B cell (primary cell): ENCODE measurements at regions not wholly inside any gene's neighbourhood (a gene's known extent, or its start where the extent isn't known, plus 50 kb on each side); places are given as distances from the start of the nearest gene placed in this dataset.

Experiments
- ATAC-seq: fragments of 200-7000 bp; cut with Tn5 transposase; one replicate; pipeline ENCODE4 v1.10.0; 2021; ENCODE audit warnings: low read depth, mild to moderate bottlenecking, moderate number of reproducible peaks, moderate library complexity
- CTCF ChIA-PET: fragments of 350-600 bp; sonication (Branson Sonifier 250); formaldehyde crosslinking; loops from one replicate; lab custom pipeline; 2021; ENCODE audit warnings: antibody characterized with exemption, inconsistent platforms; lab: Charles Lee
- POLR2A ChIA-PET: fragments of 350-600 bp; sonication (Branson Sonifier 250); formaldehyde crosslinking; loops from one replicate; lab custom pipeline; 2021; ENCODE audit warnings: antibody characterized with exemption; lab: Charles Lee
- DNase-seq: peaks from one replicate; pipeline ENCODE4 v3.0.0; 2013
- H2AFZ ChIP-seq: 2 replicates; pipeline ENCODE4 v1.6.1; 2012; ENCODE audit warnings: mild to moderate bottlenecking, low read depth, low read length; ENCODE audit not compliant: insufficient read depth, poor library complexity, severe bottlenecking
- H3K27ac ChIP-seq, 2 donors: 1 replicate in 1 of 2; 2 replicates in 1 of 2; pipeline ENCODE4 v1.5.1; 2012 to 2013; ENCODE audit warnings: low read length in 2 of 2, mild to moderate bottlenecking in 2 of 2, moderate library complexity in 1 of 2
- H3K27me3 ChIP-seq, 4 experiments: fragments of 200-600 bp in 1 of 4; sonication (generic) in 1 of 4; replicated peaks in 1 of 4; 1 replicate in 2 of 4; 2 replicates in 2 of 4; pipeline versions ENCODE4 v1.6.1 to v1.7.0; 2013 to 2016; ENCODE audit warnings: low read length in 3 of 4, mild to moderate bottlenecking in 2 of 4, mixed read lengths in 1 of 4, moderate library complexity in 1 of 4; ENCODE audit not compliant: insufficient read depth in 4 of 4, control insufficient read depth in 3 of 4; ENCODE audit errors: control extremely low read depth in 1 of 4
- H3K36me3 ChIP-seq, 2 experiments: replicated peaks in 1 of 2; 1 replicate in 1 of 2; 2 replicates in 1 of 2; pipeline versions ENCODE4 v1.6.1 to v1.7.1; 2013; ENCODE audit warnings: low read length in 1 of 2; ENCODE audit not compliant: insufficient read depth in 2 of 2, control insufficient read depth in 1 of 2; ENCODE audit errors: control extremely low read depth in 1 of 2, extremely low read depth in 1 of 2
- H3K4me1 ChIP-seq, 2 donors: fragments of 200-600 bp in 1 of 2; sonication (generic) in 1 of 2; 1 replicate in 1 of 2; 2 replicates in 1 of 2; pipeline versions ENCODE4 v1.5.1 to v1.6.1; 2013 to 2017; ENCODE audit warnings: low read length in 2 of 2; ENCODE audit not compliant: control insufficient read depth in 2 of 2, insufficient read depth in 2 of 2
- H3K4me2 ChIP-seq: replicated peaks from 2 replicates; pipeline ENCODE3; 2012; ENCODE audit warnings: mild to moderate bottlenecking, low read depth, low read length; ENCODE audit not compliant: poor library complexity, severe bottlenecking
- H3K4me3 ChIP-seq, 5 experiments: fragments of 200-600 bp in 1 of 5; sonication (generic) in 1 of 5; 1 replicate in 3 of 5; 2 replicates in 2 of 5; pipeline versions ENCODE4 v1.5.1 to v1.7.0; 2011 to 2016; ENCODE audit warnings: low read length in 4 of 5, mild to moderate bottlenecking in 4 of 5, low read depth in 2 of 5, control low read depth in 1 of 5, moderate library complexity in 1 of 5; ENCODE audit not compliant: insufficient read depth in 1 of 5; ENCODE audit errors: control extremely low read depth in 1 of 5, extremely low read depth in 1 of 5
- H3K79me2 ChIP-seq: fragments of 200-600 bp; sonication (generic); one replicate; pipeline ENCODE4 v1.6.0; 2016; ENCODE audit warnings: low read length; ENCODE audit not compliant: control insufficient read depth, insufficient read depth
- H3K9ac ChIP-seq: fragments of 200-600 bp; sonication (generic); 2 replicates; pipeline ENCODE4 v1.6.1; 2017; ENCODE audit warnings: mild to moderate bottlenecking, low read length, moderate library complexity
- H3K9me3 ChIP-seq, 3 donors: one replicate each; pipeline versions ENCODE4 v1.6.1 to v1.7.1; 2013; ENCODE audit warnings: low read length in 2 of 3; ENCODE audit not compliant: control insufficient read depth in 2 of 3, insufficient read depth in 1 of 3; ENCODE audit errors: control extremely low read depth in 1 of 3
- H4K20me1 ChIP-seq: 2 replicates; pipeline ENCODE4 v1.6.0; 2012; ENCODE audit warnings: mild to moderate bottlenecking, low read length; ENCODE audit not compliant: insufficient read depth, control insufficient read depth, poor library complexity, severe bottlenecking
- H3K27ac Mint-ChIP-seq: one replicate; pipeline ENCODE4 v1.8.0; 2021; ENCODE audit warnings: mixed read lengths
- H3K27me3 Mint-ChIP-seq: one replicate; pipeline ENCODE4 v1.8.0; 2021; ENCODE audit warnings: mixed read lengths
- H3K4me1 Mint-ChIP-seq: one replicate; pipeline ENCODE4 v1.8.0; 2021; ENCODE audit warnings: mixed read lengths
- H3K4me3 Mint-ChIP-seq: one replicate; pipeline ENCODE4 v1.8.0; 2021; ENCODE audit warnings: mixed read lengths
- H3K9me3 Mint-ChIP-seq: one replicate; pipeline ENCODE4 v1.8.0; 2022; ENCODE audit warnings: mixed read lengths; ENCODE audit not compliant: insufficient read depth
- EZH2 ChIP-seq: IDR thresholded peaks from 2 replicates; pipeline ENCODE4 v1.6.1; 2012; ENCODE audit warnings: borderline replicate concordance, low read depth, mild to moderate bottlenecking, moderate library complexity, low read length; ENCODE audit not compliant: insufficient read depth, poor library complexity, severe bottlenecking
- WGBS: methylation state at CpG from one replicate; pipeline ENCODE4 v1.1.5; 2013; ENCODE audit warnings: missing lambda C conversion rate; ENCODE audit not compliant: insufficient coverage; 5-methylcytosine and 5-hydroxymethylcytosine counted together
- intact Hi-C: fragments of 100-400 bp; cut with micrococcal nuclease; formaldehyde crosslinking; loops from one replicate; pipeline ENCODE4 v1.10.0; 2022
- TF ChIP-seq, protein P1 (sequence below): fragments of 200-600 bp; IDR thresholded peaks from one replicate; pipeline ENCODE4 v1.8.0; 2022; ENCODE audit warnings: antibody characterized with exemption, mild to moderate bottlenecking

DNA sequence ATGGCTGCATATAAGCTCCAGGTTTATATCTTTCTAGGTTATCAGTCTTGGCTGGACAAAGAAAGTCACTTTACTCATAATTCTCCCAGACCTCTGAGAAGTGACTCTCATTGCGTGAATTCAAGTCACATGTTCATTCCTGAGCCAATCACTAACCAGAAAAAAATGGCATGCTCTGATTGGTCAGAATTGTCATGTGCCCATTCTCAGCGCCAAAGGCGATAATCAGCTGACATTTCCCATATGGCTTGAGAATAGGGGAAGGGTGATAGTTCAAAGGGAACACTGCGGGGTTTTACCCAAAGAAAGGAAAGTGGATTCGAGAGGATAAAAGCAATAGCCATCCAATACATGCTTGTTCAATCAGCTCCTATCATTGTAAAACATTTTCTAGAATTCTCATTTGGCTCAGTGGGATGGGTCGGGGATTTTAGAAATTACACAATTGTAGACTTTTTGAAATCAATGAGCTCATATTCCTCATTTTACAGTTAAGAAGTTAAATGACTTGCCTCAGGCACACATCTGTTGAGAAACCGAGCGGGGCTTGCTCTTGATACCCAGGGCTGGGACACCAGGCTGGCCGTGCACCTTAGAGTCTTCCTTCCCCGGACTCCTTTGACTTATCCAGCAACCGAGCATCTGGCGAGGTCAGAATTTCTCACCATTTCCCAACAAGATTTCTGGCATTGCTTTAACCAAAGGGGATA lies 454.0 kb upstream of the TBX3 start:
- ATAC-seq (no peak), DNase-seq (no peak)
- POLR2A ChIA-PET, result no interaction called here
- no peaks in the 10 kb centered on the region for H4K20me1 ChIP-seq
- TF ChIP-seq, protein P1, sequence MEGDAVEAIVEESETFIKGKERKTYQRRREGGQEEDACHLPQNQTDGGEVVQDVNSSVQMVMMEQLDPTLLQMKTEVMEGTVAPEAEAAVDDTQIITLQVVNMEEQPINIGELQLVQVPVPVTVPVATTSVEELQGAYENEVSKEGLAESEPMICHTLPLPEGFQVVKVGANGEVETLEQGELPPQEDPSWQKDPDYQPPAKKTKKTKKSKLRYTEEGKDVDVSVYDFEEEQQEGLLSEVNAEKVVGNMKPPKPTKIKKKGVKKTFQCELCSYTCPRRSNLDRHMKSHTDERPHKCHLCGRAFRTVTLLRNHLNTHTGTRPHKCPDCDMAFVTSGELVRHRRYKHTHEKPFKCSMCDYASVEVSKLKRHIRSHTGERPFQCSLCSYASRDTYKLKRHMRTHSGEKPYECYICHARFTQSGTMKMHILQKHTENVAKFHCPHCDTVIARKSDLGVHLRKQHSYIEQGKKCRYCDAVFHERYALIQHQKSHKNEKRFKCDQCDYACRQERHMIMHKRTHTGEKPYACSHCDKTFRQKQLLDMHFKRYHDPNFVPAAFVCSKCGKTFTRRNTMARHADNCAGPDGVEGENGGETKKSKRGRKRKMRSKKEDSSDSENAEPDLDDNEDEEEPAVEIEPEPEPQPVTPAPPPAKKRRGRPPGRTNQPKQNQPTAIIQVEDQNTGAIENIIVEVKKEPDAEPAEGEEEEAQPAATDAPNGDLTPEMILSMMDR, result no peak
- no peak for TF ChIP-seq EZH2
- H3K36me3 ChIP-seq, result no peaks in the 10 kb centered on the region
- H3K4me1 ChIP-seq, result no peaks in the 10 kb centered on the region
- no peaks in the 10 kb centered on the region for H3K27me3 ChIP-seq
- CTCF ChIA-PET, result no interaction called here
- H3K27me3 Mint-ChIP-seq, result no peaks in the 10 kb centered on the region
- H2AFZ ChIP-seq, result no peak overlapping the region
- H3K4me3 Mint-ChIP-seq, result no peak overlapping the region
- H3K9me3 ChIP-seq, result peaks cover 0 to 9% (median 0%) of the 10 kb centered on the region in 3 donors
- no peak overlapping the region for H3K27ac ChIP-seq
- intact Hi-C loops, result no loop called here
- H3K79me2 ChIP-seq, result no peaks in the 10 kb centered on the region
- H3K4me2 ChIP-seq, result no peak overlapping the region
- no peak overlapping the region for H3K4me3 ChIP-seq
- no peak overlapping the region for H3K9ac ChIP-seq
- H3K27ac Mint-ChIP-seq, result no peak overlapping the region
- no peaks in the 10 kb centered on the region for H3K4me1 Mint-ChIP-seq
- 92% methylated on average over 9 of the region's 12 CpGs for WGBS
- H3K9me3 Mint-ChIP-seq, result peaks cover 4% of the 10 kb centered on the region

DNA sequence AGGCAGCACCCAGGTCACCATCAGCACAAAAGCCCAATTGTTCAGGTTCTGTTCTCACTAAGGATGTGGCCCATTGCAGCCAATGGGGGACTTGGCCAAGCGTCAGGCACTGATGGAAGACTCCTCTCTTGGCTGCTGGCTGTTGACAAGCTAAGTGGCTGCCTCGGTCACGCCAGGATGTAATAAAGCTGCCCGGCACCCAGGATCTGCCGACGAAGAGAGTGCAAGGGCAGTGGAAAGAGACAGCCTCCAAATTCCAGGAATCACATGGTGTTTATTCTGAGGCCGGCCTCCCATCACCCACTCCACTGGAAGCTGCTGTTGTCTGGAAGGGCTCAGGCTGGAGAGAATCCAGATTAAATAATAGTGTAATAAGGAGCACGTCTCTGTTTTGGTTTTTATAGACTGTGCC lies 451.8 kb upstream of the TBX3 start:
- Mint-ChIP-seq H3K9me3 (peaks cover 4% of the 10 kb centered on the region), H3K27me3 (no peaks in the 10 kb centered on the region), H3K4me3 (no peak overlapping the region), H3K4me1 (no peaks in the 10 kb centered on the region), H3K27ac (no peak overlapping the region)
- Histone ChIP-seq H3K4me3 (no peak overlapping the region), H3K4me1 (no peaks in the 10 kb centered on the region), H3K27ac (no peak overlapping the region), H3K36me3 (no peaks in the 10 kb centered on the region), H3K79me2 (no peaks in the 10 kb centered on the region), H2AFZ (no peak overlapping the region), H4K20me1 (no peaks in the 10 kb centered on the region), H3K9me3 (peaks cover 0 to 9% (median 0%) of the 10 kb centered on the region in 3 donors), H3K9ac (no peak overlapping the region), H3K4me2 (no peak overlapping the region), H3K27me3 (no peaks in the 10 kb centered on the region)
- POLR2A ChIA-PET, result no interaction called here
- CTCF ChIA-PET, result no interaction called here
- TF ChIP-seq, protein P1, result no peak
- TF ChIP-seq EZH2, result no peak
- 66% methylated on average over 4 of the region's 8 CpGs for WGBS
- DNase-seq (no peak), ATAC-seq (no peak)
- intact Hi-C loops, result no loop called here
